COLO668 (cell line): ENCODE measurements at regions not wholly inside any gene's neighbourhood (a gene's known extent, or its start where the extent isn't known, plus 50 kb on each side); places are given as distances from the start of the nearest gene placed in this dataset.

Experiments used
- DNase-seq: peaks from one replicate; lab custom pipeline; 2025; ENCODE audit not compliant: unreplicated experiment; lab: John Stamatoyannopoulos, UW

GRCh38 chr13:79090552-79091124 lies 315.4 kb downstream of the RBM26 start:
- no peak for DNase-seq

- DNase-seq: no peak
These were observed 321.1 kb downstream of the RBM26 start for GRCh38 chr13:79084802-79085424.

GRCh38 chr13:79081942-79082341 lies 324.1 kb downstream of the RBM26 start:
- no peak for DNase-seq

- DNase-seq: no peak
These were observed 326.7 kb downstream of the RBM26 start for GRCh38 chr13:79079351-79079839.

- DNase-seq: no peak
These were observed 330.4 kb downstream of the RBM26 start for GRCh38 chr13:79075703-79076102.

GRCh38 chr13:79070343-79070974 lies 335.6 kb downstream of the RBM26 start:
- DNase-seq: no peak

- DNase-seq: no peak
These were observed 343.8 kb downstream of the RBM26 start for GRCh38 chr13:79062291-79062690.

GRCh38 chr13:79060216-79060615 lies 345.8 kb downstream of the RBM26 start:
- DNase-seq: no peak

GRCh38 chr13:79056706-79057105 lies 349.3 kb downstream of the RBM26 start:
- no peak for DNase-seq

- no peak for DNase-seq
These were observed 354.6 kb downstream of the RBM26 start for GRCh38 chr13:79051472-79051871.

- DNase-seq: no peak
These were observed 361.6 kb downstream of the RBM26 start for GRCh38 chr13:79044415-79044814.

- no peak for DNase-seq
These were observed 362.8 kb downstream of the RBM26 start for GRCh38 chr13:79043208-79043607.

- DNase-seq: no peak
These were observed 368.9 kb downstream of the RBM26 start for GRCh38 chr13:79037197-79037596.

GRCh38 chr13:79034341-79034740 lies 371.7 kb downstream of the RBM26 start:
- DNase-seq: no peak

- no peak for DNase-seq
These were observed 371.6 kb upstream of the OBI1 start for GRCh38 chr13:79030513-79030912.

- DNase-seq: no peak
These were observed 359.2 kb upstream of the OBI1 start for GRCh38 chr13:79018166-79018565.

GRCh38 chr13:79011179-79011578 lies 352.2 kb upstream of the OBI1 start:
- DNase-seq: no peak

- DNase-seq: no peak
These were observed 345.3 kb upstream of the OBI1 start for GRCh38 chr13:79003989-79004898.

GRCh38 chr13:78999494-78999893 lies 340.5 kb upstream of the OBI1 start:
- no peak for DNase-seq

- DNase-seq: no peak
These were observed 339.8 kb upstream of the OBI1 start for GRCh38 chr13:78998630-78999315.
